Liver (tissue), 3 donors: ENCODE measurements at regions not wholly inside any gene's neighbourhood (a gene's known extent, or its start where the extent isn't known, plus 50 kb on each side); places are given as distances from the start of the nearest gene placed in this dataset.

Experiments used
- EGR1 ChIP-seq, 2 donors: IDR thresholded peaks; 2 replicates each; pipeline ENCODE4 v1.6.1; 2016 to 2018; ENCODE audit warnings: antibody characterized with exemption in 2 of 2, low read depth in 2 of 2
- FOXA1 ChIP-seq: IDR thresholded peaks from 2 replicates; pipeline ENCODE4 v1.6.1; 2016; ENCODE audit warnings: antibody characterized with exemption
- GABPA ChIP-seq, 2 donors: IDR thresholded peaks in 1 of 2; conservative IDR thresholded peaks in 1 of 2; 2 replicates each; pipeline ENCODE4 v1.6.1; 2016; ENCODE audit warnings: antibody characterized with exemption in 2 of 2, mild to moderate bottlenecking in 1 of 2, moderate library complexity in 1 of 2
- JUND ChIP-seq, 2 donors: IDR thresholded peaks; 2 replicates each; pipeline ENCODE4 v1.6.1; 2016; ENCODE audit warnings: antibody characterized with exemption in 2 of 2
- NR2F2 ChIP-seq: IDR thresholded peaks from 2 replicates; pipeline ENCODE4 v1.6.1; 2016; ENCODE audit warnings: antibody characterized with exemption
- RAD21 ChIP-seq, 2 donors: IDR thresholded peaks; 2 replicates each; pipeline ENCODE4 v1.6.1; 2016; ENCODE audit warnings: antibody characterized with exemption in 2 of 2, mild to moderate bottlenecking in 2 of 2
- SP1 ChIP-seq: IDR thresholded peaks from 2 replicates; pipeline ENCODE4 v1.6.1; 2018; ENCODE audit warnings: antibody characterized with exemption, mild to moderate bottlenecking
- TAF1 ChIP-seq: conservative IDR thresholded peaks from 2 replicates; pipeline ENCODE4 v1.6.1; 2016; ENCODE audit warnings: antibody characterized with exemption, mild to moderate bottlenecking
- YY1 ChIP-seq: IDR thresholded peaks from 2 replicates; pipeline ENCODE4 v1.6.1; 2016; ENCODE audit warnings: antibody characterized with exemption, mild to moderate bottlenecking
- TF ChIP-seq, protein P1 (sequence below): fragments of 150-350 bp; IDR thresholded peaks from 2 replicates; pipeline ENCODE4 v1.5.1; 2017; ENCODE audit warnings: improper control_type of control experiment, low read depth, low read length; ENCODE audit not compliant: missing input control
- TF ChIP-seq, protein P2 (sequence below): IDR thresholded peaks from 2 replicates; pipeline ENCODE4 v1.6.1; 2016; ENCODE audit warnings: antibody characterized with exemption
- TF ChIP-seq, protein P3 (sequence below): IDR thresholded peaks from 2 replicates; pipeline ENCODE4 v1.6.1; 2016; ENCODE audit warnings: antibody characterized with exemption
- donor health status: healthy.
- donor health status: healthy.

DNA sequence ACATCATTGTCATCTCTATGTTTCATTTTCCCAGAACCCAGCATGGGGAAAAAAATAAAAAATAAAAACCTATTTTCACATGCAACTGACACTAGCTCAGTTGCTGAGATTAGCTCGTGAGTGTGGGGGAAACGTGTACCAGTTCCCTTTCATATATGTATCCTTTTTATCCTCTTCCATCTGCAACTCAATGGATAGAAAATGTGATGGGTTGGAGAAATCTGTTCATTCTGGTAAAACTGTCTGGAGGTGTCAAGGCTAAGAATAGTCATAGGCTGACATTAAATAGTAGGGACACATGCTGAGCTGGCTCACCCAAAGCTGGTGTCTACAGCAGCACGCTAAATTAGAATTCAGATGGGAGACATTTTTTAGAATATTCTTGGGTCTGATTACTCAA, 519.3 kb downstream of the ELAVL2 start:
- TF ChIP-seq, protein P1, sequence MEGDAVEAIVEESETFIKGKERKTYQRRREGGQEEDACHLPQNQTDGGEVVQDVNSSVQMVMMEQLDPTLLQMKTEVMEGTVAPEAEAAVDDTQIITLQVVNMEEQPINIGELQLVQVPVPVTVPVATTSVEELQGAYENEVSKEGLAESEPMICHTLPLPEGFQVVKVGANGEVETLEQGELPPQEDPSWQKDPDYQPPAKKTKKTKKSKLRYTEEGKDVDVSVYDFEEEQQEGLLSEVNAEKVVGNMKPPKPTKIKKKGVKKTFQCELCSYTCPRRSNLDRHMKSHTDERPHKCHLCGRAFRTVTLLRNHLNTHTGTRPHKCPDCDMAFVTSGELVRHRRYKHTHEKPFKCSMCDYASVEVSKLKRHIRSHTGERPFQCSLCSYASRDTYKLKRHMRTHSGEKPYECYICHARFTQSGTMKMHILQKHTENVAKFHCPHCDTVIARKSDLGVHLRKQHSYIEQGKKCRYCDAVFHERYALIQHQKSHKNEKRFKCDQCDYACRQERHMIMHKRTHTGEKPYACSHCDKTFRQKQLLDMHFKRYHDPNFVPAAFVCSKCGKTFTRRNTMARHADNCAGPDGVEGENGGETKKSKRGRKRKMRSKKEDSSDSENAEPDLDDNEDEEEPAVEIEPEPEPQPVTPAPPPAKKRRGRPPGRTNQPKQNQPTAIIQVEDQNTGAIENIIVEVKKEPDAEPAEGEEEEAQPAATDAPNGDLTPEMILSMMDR: no peak
- TF ChIP-seq SP1 (no peak), RAD21 (IDR thresholded peaks at IDR 0.05) (no peak), JUND (IDR thresholded peaks at IDR 0.05) (no peak), YY1 (no peak), TAF1 (no peak), NR2F2 (no peak), FOXA1 (no peak), GABPA (IDR thresholded peaks at IDR 0.05 in 1 of 2, conservative IDR thresholded peaks at IDR 0.05 in 1 of 2) (no peak), EGR1 (IDR thresholded peaks at IDR 0.05; ENCODE audit: low read depth in 2 of 2) (no peak)
- TF ChIP-seq, protein P2, sequence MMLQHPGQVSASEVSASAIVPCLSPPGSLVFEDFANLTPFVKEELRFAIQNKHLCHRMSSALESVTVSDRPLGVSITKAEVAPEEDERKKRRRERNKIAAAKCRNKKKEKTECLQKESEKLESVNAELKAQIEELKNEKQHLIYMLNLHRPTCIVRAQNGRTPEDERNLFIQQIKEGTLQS: no peak
- TF ChIP-seq, protein P3, sequence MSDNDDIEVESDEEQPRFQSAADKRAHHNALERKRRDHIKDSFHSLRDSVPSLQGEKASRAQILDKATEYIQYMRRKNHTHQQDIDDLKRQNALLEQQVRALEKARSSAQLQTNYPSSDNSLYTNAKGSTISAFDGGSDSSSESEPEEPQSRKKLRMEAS: no peak
